ENCODE measurements at regions not wholly inside any gene's neighbourhood (a gene's known extent, or its start where the extent isn't known, plus 50 kb on each side); places are given as distances from the start of the nearest gene placed in this dataset.
"Not testable (repeated sequence)": the region's sequence is repeated elsewhere in the genome, so short reads cannot be mapped to it uniquely, and the experiment has no call there.

DNA sequence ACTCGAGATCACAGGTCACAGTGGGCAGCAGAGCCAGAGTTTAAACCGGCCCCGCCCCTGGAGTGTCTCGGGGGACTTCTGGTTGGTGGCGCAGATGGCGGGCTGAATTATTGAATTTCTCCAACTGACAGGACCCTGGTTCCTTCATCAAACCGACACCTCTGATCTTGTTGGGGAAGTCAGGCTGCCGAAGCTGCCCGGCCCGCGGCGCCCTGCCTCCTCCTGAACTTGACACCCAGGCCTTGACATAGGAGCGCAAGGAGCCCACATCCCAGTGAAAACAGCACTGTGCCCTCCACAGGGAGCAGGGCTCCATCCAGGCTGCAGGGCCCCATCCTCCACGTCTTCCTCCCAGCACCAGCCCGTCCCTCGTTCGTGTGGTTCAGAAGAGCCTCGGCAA lies 105.2 kb downstream of the OLFM1 start:
- no peaks in the 10 kb centered on the region for H3K36me3 ChIP-seq (ENCODE audit: low read length)
- H2AFZ ChIP-seq (ENCODE audit: low read depth, low read length, severe bottlenecking) = no peak overlapping the region
- TF ChIP-seq, protein P1, sequence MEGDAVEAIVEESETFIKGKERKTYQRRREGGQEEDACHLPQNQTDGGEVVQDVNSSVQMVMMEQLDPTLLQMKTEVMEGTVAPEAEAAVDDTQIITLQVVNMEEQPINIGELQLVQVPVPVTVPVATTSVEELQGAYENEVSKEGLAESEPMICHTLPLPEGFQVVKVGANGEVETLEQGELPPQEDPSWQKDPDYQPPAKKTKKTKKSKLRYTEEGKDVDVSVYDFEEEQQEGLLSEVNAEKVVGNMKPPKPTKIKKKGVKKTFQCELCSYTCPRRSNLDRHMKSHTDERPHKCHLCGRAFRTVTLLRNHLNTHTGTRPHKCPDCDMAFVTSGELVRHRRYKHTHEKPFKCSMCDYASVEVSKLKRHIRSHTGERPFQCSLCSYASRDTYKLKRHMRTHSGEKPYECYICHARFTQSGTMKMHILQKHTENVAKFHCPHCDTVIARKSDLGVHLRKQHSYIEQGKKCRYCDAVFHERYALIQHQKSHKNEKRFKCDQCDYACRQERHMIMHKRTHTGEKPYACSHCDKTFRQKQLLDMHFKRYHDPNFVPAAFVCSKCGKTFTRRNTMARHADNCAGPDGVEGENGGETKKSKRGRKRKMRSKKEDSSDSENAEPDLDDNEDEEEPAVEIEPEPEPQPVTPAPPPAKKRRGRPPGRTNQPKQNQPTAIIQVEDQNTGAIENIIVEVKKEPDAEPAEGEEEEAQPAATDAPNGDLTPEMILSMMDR (IDR thresholded peaks at IDR 0.05; ENCODE audit: insufficient read depth, low read length, poor library complexity, severe bottlenecking) = no peak
- no peak for TF ChIP-seq EZH2phosphoT487 (conservative IDR thresholded peaks at IDR 0.05; ENCODE audit: low read length)
- H3K27me3 ChIP-seq (ENCODE audit: low read length) = no peaks in the 10 kb centered on the region
- no peaks in the 10 kb centered on the region for H3K9me3 ChIP-seq (ENCODE audit: insufficient read depth, low read length)
- no peak overlapping the region for H3K9ac ChIP-seq (ENCODE audit: low read length)
- no peaks in the 10 kb centered on the region for H3K9me2 ChIP-seq (replicated peaks; ENCODE audit: insufficient read depth, low read length)
- no peak overlapping the region for H3K4me3 ChIP-seq (ENCODE audit: insufficient read depth, low read length, poor library complexity, severe bottlenecking)
- H3K4me2 ChIP-seq (ENCODE audit: low read depth, low read length, poor library complexity, severe bottlenecking) = no peak overlapping the region
- H3K27ac ChIP-seq (ENCODE audit: low read depth, low read length) = no peak overlapping the region
- no peaks in the 10 kb centered on the region for H3K79me2 ChIP-seq (ENCODE audit: insufficient read depth, low read length)
- H4K20me1 ChIP-seq (ENCODE audit: low read depth, low read length) = no peaks in the 10 kb centered on the region
- H3F3A ChIP-seq (ENCODE audit: insufficient read depth) = no peaks in the 10 kb centered on the region

DNA sequence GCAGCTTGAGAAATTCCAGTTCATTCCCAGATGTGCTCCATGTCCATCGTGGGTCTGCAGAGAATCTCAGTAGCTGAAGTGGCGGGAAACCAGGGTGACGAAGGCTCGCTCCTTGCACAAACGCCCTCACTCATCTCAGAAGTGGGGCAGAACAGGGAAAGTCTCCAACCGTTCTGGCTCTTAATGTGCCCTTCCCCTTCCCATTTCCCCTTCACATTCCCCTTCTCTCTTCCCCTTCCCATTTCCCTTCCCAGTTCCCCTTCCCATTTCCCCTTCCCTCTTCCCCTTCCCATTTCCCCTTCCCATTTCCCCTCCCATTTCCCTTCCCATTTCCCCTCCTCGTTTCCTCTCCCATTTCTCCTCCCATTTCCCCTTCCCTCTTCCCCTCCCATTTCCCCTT lies 108.5 kb downstream of the OLFM1 start:
- not testable (repeated sequence) for H3K9me3 ChIP-seq (ENCODE audit: insufficient read depth, low read length); H2AFZ ChIP-seq (ENCODE audit: low read depth, low read length, severe bottlenecking); H3K27me3 ChIP-seq (ENCODE audit: low read length); H3K27ac ChIP-seq (ENCODE audit: low read depth, low read length); H3K36me3 ChIP-seq (ENCODE audit: low read length); H3K9me2 ChIP-seq (replicated peaks; ENCODE audit: insufficient read depth, low read length); H3F3A ChIP-seq (ENCODE audit: insufficient read depth); H3K4me3 ChIP-seq (ENCODE audit: insufficient read depth, low read length, poor library complexity, severe bottlenecking); H4K20me1 ChIP-seq (ENCODE audit: low read depth, low read length); H3K79me2 ChIP-seq (ENCODE audit: insufficient read depth, low read length); H3K4me2 ChIP-seq (ENCODE audit: low read depth, low read length, poor library complexity, severe bottlenecking); H3K9ac ChIP-seq (ENCODE audit: low read length)

DNA sequence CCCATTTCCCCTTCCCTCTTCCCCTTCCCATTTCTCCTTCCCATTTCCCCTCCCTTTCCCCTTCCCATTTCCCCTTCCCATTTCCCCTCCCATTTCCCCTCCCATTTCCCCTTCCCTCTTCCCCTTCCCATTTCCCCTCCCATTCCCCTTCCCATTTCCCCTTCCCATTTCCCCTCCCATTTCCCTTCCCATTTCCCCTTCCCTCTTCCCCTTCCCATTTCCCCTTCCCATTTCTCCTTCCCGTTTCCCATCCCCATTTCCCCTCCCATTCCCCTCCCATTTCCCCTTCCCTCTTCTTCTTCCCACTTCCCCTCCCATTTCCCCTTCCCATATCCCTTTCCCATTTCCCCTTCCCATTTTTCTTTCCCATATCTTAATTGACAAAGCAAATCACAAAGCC lies 109.0 kb downstream of the OLFM1 start:
- H3K4me3 ChIP-seq (ENCODE audit: insufficient read depth, low read length, poor library complexity, severe bottlenecking) = no peak overlapping the region
- no peaks in the 10 kb centered on the region for H3K36me3 ChIP-seq (ENCODE audit: low read length)
- no peaks in the 10 kb centered on the region for H3K79me2 ChIP-seq (ENCODE audit: insufficient read depth, low read length)
- H3K27me3 ChIP-seq (ENCODE audit: low read length) = no peaks in the 10 kb centered on the region
- no peaks in the 10 kb centered on the region for H3K9me3 ChIP-seq (ENCODE audit: insufficient read depth, low read length)
- no peaks in the 10 kb centered on the region for H3F3A ChIP-seq (ENCODE audit: insufficient read depth)
- no peak overlapping the region for H3K4me2 ChIP-seq (ENCODE audit: low read depth, low read length, poor library complexity, severe bottlenecking)
- H3K9me2 ChIP-seq (replicated peaks; ENCODE audit: insufficient read depth, low read length) = no peaks in the 10 kb centered on the region
- H4K20me1 ChIP-seq (ENCODE audit: low read depth, low read length) = no peaks in the 10 kb centered on the region
- no peak overlapping the region for H3K9ac ChIP-seq (ENCODE audit: low read length)
- no peak overlapping the region for H3K27ac ChIP-seq (ENCODE audit: low read depth, low read length)
- no peak overlapping the region for H2AFZ ChIP-seq (ENCODE audit: low read depth, low read length, severe bottlenecking)
- TF ChIP-seq, protein P1 (IDR thresholded peaks at IDR 0.05; ENCODE audit: insufficient read depth, low read length, poor library complexity, severe bottlenecking) = no peak
- TF ChIP-seq EZH2phosphoT487 (conservative IDR thresholded peaks at IDR 0.05; ENCODE audit: low read length) = no peak

DNA sequence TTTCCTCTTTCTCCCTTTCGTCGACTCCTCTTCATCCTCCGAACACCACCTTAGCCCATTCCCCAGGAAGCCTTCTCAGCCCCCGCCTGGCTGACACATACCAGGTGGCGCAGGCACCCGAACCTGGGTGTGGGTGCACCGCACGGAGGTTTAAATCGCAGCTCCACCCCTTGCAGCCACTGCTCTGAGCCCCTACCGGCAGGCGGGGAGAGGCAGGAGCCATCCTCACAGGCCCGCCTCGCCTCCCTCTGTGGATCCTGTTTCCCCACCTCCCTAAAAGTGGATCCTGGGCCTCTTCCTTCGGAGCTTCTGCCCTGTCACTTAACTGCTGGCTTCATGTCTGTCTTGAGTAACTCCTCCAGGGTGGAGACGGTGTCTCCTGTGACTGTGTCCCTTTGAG lies 110.7 kb downstream of the OLFM1 start:
- Histone ChIP-seq H3K36me3 (ENCODE audit: low read length) (no peaks in the 10 kb centered on the region), H3K9me2 (replicated peaks; ENCODE audit: insufficient read depth, low read length) (no peaks in the 10 kb centered on the region), H4K20me1 (ENCODE audit: low read depth, low read length) (no peaks in the 10 kb centered on the region), H3K27ac (ENCODE audit: low read depth, low read length) (no peak overlapping the region), H3K9me3 (ENCODE audit: insufficient read depth, low read length) (no peaks in the 10 kb centered on the region), H3K79me2 (ENCODE audit: insufficient read depth, low read length) (no peaks in the 10 kb centered on the region), H3K4me3 (ENCODE audit: insufficient read depth, low read length, poor library complexity, severe bottlenecking) (no peak overlapping the region), H3K9ac (ENCODE audit: low read length) (no peak overlapping the region), H3K27me3 (ENCODE audit: low read length) (no peaks in the 10 kb centered on the region), H3K4me2 (ENCODE audit: low read depth, low read length, poor library complexity, severe bottlenecking) (no peak overlapping the region), H2AFZ (ENCODE audit: low read depth, low read length, severe bottlenecking) (no peak overlapping the region), H3F3A (ENCODE audit: insufficient read depth) (no peaks in the 10 kb centered on the region)
- TF ChIP-seq, protein P1 (IDR thresholded peaks at IDR 0.05; ENCODE audit: insufficient read depth, low read length, poor library complexity, severe bottlenecking) = no peak
- no peak for TF ChIP-seq EZH2phosphoT487 (conservative IDR thresholded peaks at IDR 0.05; ENCODE audit: low read length)
